ENCODE measurements at regions not wholly inside any gene's neighbourhood (a gene's known extent, or its start where the extent isn't known, plus 50 kb on each side); places are given as distances from the start of the nearest gene placed in this dataset.
"Not testable (repeated sequence)": the region's sequence is repeated elsewhere in the genome, so short reads cannot be mapped to it uniquely, and the experiment has no call there.

- H3K4me1 ChIP-seq (ENCODE audit: control insufficient read depth in 1 of 2, insufficient read depth in 1 of 2, low read depth in 1 of 2, low read length in 1 of 2) = peaks cover 0 to 15% of the 10 kb centered on the region in 2 experiments
- no peak for TF ChIP-seq CTCF (IDR thresholded peaks at IDR 0.05)
- no peaks in the 10 kb centered on the region for H3K36me3 ChIP-seq
- no peaks in the 10 kb centered on the region for H3K9me3 ChIP-seq
- no peak overlapping the region for H3K27ac ChIP-seq
- no peaks in the 10 kb centered on the region for H3K27me3 ChIP-seq
- H3K4me3 ChIP-seq (ENCODE audit: low read depth in 1 of 2, low read length in 1 of 2) = no peak overlapping the region
Measured at GRCh38 chr3:159882790-159883779, 105.5 kb upstream of the IL12A start.

- no peaks in the 10 kb centered on the region for H3K36me3 ChIP-seq
- H3K27ac ChIP-seq = no peak overlapping the region
- peaks cover 0 to 14% of the 10 kb centered on the region in 2 experiments for H3K4me1 ChIP-seq (ENCODE audit: control insufficient read depth in 1 of 2, insufficient read depth in 1 of 2, low read depth in 1 of 2, low read length in 1 of 2)
- no peak overlapping the region for H3K4me3 ChIP-seq (ENCODE audit: low read depth in 1 of 2, low read length in 1 of 2)
- no peaks in the 10 kb centered on the region for H3K9me3 ChIP-seq
- no peaks in the 10 kb centered on the region for H3K27me3 ChIP-seq
- TF ChIP-seq CTCF (IDR thresholded peaks at IDR 0.05) = no peak
Measured at GRCh38 chr3:159884661-159885402, 103.8 kb upstream of the IL12A start.

- peaks cover under 1 to 16% of the 10 kb centered on the region in 2 experiments for H3K4me1 ChIP-seq (ENCODE audit: control insufficient read depth in 1 of 2, insufficient read depth in 1 of 2, low read depth in 1 of 2, low read length in 1 of 2)
- H3K4me3 ChIP-seq (ENCODE audit: low read depth in 1 of 2, low read length in 1 of 2) = no peak overlapping the region
- H3K36me3 ChIP-seq = no peaks in the 10 kb centered on the region
- no peak for TF ChIP-seq CTCF (IDR thresholded peaks at IDR 0.05)
- no peak overlapping the region for H3K27ac ChIP-seq
- H3K27me3 ChIP-seq = no peaks in the 10 kb centered on the region
- H3K9me3 ChIP-seq = no peaks in the 10 kb centered on the region
Measured at GRCh38 chr3:159886050-159886449, 102.6 kb upstream of the IL12A start.

GRCh38 chr3:159886530-159886929 lies 102.1 kb upstream of the IL12A start:
- H3K36me3 ChIP-seq; H3K27ac ChIP-seq; H3K9me3 ChIP-seq; H3K27me3 ChIP-seq; H3K4me3 ChIP-seq (ENCODE audit: low read depth in 1 of 2, low read length in 1 of 2): not testable (repeated sequence)
- H3K4me1 ChIP-seq (ENCODE audit: control insufficient read depth in 1 of 2, insufficient read depth in 1 of 2, low read depth in 1 of 2, low read length in 1 of 2) = peaks cover 5 to 21% of the 10 kb centered on the region in 2 experiments

- no peaks in the 10 kb centered on the region for H3K27me3 ChIP-seq
- TF ChIP-seq CTCF (IDR thresholded peaks at IDR 0.05) = no peak
- H3K4me1 ChIP-seq (ENCODE audit: control insufficient read depth in 1 of 2, insufficient read depth in 1 of 2, low read depth in 1 of 2, low read length in 1 of 2) = peaks cover 6 to 24% of the 10 kb centered on the region in 2 experiments
- H3K9me3 ChIP-seq = no peaks in the 10 kb centered on the region
- H3K36me3 ChIP-seq = no peaks in the 10 kb centered on the region
- H3K27ac ChIP-seq = no peak overlapping the region
- no peak overlapping the region for H3K4me3 ChIP-seq (ENCODE audit: low read depth in 1 of 2, low read length in 1 of 2)
Measured at GRCh38 chr3:159887168-159887567, 101.5 kb upstream of the IL12A start.

Data from neutrophil (primary cell).